ENCODE measurements at regions not wholly inside any gene's neighbourhood (a gene's known extent, or its start where the extent isn't known, plus 50 kb on each side); places are given as distances from the start of the nearest gene placed in this dataset.

DNA sequence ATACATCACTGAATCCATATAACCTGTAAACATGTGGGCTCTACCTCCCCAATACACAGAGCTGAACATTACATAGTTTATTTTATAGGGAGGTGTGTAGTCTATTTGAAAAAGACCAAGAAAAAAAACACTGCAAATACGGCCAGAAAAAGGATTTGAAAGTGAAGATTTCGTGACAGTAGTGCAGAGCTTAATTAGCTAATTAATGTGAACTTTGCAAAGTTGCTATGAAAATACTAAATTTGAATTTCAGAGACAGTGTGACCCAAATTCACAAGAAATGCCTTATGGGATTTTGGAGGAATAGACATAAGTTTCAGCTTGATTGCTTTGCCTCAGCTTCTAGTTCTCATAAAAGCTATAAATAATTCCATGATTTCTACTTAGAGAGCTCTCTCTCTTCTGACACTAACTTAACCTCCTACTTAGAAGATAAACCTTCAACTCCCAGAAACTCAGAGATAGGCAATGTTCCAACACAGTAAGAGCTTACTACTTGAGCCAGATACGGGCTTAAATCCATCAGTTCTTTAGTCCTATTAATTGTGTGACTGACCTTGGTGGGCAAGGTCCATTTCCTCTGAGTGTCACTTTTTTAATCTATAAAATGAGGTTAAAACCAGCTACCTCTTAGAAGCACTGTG lies 87.3 kb upstream of the THBS1 start:
- Histone ChIP-seq H3K36me3 (ENCODE audit: control insufficient read depth, insufficient read depth, low read length) (no peaks in the 10 kb centered on the region), H3K9me3 (ENCODE audit: control insufficient read depth, low read length) (no peaks in the 10 kb centered on the region), H3K27me3 (replicated peaks; ENCODE audit: control insufficient read depth, insufficient read depth, low read length, poor library complexity, severe bottlenecking) (no peaks in the 10 kb centered on the region), H3K27ac (ENCODE audit: insufficient read depth, low read length, poor library complexity, severe bottlenecking) (no peak overlapping the region), H3K4me3 (ENCODE audit: insufficient read depth, low read depth, low read length, poor library complexity, severe bottlenecking) (no peak overlapping the region), H3K4me1 (ENCODE audit: control insufficient read depth, insufficient read depth, low read length, poor library complexity, severe bottlenecking) (no peaks in the 10 kb centered on the region)
- DNase-seq = no peak

DNA sequence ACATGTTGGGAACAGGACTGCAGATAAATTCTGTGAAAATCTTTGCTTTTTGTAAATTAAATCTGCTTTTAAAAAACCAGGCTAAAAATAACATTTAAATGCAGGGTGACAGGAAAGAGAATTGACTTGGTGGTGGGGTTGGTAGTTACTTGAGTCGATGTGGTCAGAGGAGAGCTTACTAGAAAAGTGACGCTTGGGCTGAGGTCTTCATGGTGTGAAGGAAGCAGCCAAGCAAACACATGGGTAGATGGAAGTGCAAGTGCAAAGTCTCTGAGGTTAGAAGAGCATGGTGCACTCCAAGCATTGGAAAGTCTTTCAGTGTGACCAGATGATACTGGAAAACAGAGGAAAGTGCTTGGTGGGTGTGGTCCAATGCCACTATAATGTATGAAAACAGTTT lies 86.4 kb upstream of the THBS1 start:
- no peak overlapping the region for H3K27ac ChIP-seq (ENCODE audit: insufficient read depth, low read length, poor library complexity, severe bottlenecking)
- no peak overlapping the region for H3K4me3 ChIP-seq (ENCODE audit: insufficient read depth, low read depth, low read length, poor library complexity, severe bottlenecking)
- no peaks in the 10 kb centered on the region for H3K9me3 ChIP-seq (ENCODE audit: control insufficient read depth, low read length)
- DNase-seq = no peak
- no peaks in the 10 kb centered on the region for H3K36me3 ChIP-seq (ENCODE audit: control insufficient read depth, insufficient read depth, low read length)
- H3K4me1 ChIP-seq (ENCODE audit: control insufficient read depth, insufficient read depth, low read length, poor library complexity, severe bottlenecking) = no peaks in the 10 kb centered on the region
- no peaks in the 10 kb centered on the region for H3K27me3 ChIP-seq (replicated peaks; ENCODE audit: control insufficient read depth, insufficient read depth, low read length, poor library complexity, severe bottlenecking)

DNA sequence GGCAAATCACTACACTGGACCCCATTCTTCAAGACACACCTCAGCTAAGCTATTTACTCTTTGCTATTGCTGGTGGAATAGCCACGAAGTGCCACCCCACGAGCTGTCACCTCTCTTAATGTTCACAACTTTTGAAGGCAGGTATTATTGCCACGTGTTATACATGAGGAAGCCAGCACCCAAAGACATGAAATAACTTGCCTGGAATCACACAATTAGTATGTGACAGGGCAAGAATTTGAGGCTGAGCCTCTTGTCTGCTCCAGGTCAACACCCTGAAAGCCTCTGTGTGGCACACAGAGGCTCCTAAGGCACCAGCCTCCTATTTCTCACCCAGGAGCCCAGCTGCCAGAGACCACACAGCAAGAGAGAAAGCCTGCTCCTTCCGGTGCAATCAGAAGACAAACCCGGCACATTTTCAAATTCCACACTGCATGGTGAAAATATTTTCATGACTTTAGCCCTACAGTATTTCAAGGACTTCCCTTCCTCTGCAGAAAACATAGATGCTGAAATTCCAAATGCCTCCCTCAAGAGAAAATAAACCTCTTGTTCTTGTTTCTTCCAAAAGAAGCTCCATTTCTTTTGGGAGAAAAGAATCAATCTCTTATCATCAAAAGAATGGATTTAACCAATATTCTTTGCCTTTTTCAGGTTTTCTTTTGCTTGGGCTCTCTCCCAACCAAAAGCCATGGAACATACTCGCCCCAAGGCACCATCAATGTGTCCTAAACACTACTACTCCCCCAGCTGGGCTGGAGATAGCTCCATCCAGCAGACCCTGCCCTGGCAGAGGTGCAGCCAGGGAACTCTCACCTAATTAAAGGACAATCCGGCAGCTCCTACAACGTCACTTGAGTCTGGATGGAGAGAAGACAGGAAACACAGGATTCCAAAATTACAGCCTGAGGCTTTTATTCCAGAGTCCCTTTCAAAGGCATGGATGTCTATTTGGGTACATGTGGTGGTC lies 84.7 kb upstream of the THBS1 start:
- DNase-seq = no peak
- Histone ChIP-seq H3K4me1 (ENCODE audit: control insufficient read depth, insufficient read depth, low read length, poor library complexity, severe bottlenecking) (no peaks in the 10 kb centered on the region), H3K36me3 (ENCODE audit: control insufficient read depth, insufficient read depth, low read length) (no peaks in the 10 kb centered on the region), H3K4me3 (ENCODE audit: insufficient read depth, low read depth, low read length, poor library complexity, severe bottlenecking) (no peak overlapping the region), H3K9me3 (ENCODE audit: control insufficient read depth, low read length) (no peaks in the 10 kb centered on the region), H3K27me3 (replicated peaks; ENCODE audit: control insufficient read depth, insufficient read depth, low read length, poor library complexity, severe bottlenecking) (no peaks in the 10 kb centered on the region), H3K27ac (ENCODE audit: insufficient read depth, low read length, poor library complexity, severe bottlenecking) (no peak overlapping the region)

DNA sequence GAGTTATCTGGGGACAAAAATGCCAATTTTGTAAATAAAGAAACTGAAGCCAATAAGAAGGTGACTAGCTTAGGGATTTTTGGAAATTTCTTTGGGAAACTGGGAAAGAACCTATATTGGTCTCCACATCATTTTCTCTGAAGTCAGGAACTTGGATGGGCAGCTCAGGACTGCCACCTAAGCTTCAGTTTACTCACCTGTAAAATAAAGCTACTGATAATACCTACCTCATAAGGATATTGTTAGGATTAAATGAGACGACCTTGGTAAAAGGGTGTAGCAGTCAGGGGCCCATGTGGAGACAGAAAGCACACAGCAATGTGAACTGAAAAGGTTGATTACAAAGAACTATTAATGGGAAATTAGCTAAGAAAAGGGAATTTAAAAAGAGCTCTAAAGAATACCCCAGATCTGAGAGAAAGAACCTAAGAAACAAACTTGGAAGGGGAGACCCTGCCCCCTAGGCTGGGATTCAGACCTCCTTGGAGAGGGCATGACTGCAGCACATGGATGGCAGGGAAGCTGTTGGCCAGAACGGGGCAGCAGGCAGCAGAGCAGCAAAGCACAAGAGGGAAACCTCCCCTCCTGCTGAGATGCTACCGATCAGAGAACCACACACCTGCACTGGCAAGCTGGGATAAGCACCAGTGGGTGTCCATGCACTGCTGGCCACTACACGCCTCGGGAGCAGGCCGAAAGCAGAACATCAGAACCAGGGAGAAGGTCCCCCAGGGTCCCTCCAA lies 83.7 kb upstream of the THBS1 start:
- no peak for DNase-seq
- Histone ChIP-seq H3K9me3 (ENCODE audit: control insufficient read depth, low read length) (no peaks in the 10 kb centered on the region), H3K27ac (ENCODE audit: insufficient read depth, low read length, poor library complexity, severe bottlenecking) (no peak overlapping the region), H3K4me3 (ENCODE audit: insufficient read depth, low read depth, low read length, poor library complexity, severe bottlenecking) (no peak overlapping the region), H3K4me1 (ENCODE audit: control insufficient read depth, insufficient read depth, low read length, poor library complexity, severe bottlenecking) (no peaks in the 10 kb centered on the region), H3K36me3 (ENCODE audit: control insufficient read depth, insufficient read depth, low read length) (no peaks in the 10 kb centered on the region), H3K27me3 (replicated peaks; ENCODE audit: control insufficient read depth, insufficient read depth, low read length, poor library complexity, severe bottlenecking) (no peaks in the 10 kb centered on the region)

DNA sequence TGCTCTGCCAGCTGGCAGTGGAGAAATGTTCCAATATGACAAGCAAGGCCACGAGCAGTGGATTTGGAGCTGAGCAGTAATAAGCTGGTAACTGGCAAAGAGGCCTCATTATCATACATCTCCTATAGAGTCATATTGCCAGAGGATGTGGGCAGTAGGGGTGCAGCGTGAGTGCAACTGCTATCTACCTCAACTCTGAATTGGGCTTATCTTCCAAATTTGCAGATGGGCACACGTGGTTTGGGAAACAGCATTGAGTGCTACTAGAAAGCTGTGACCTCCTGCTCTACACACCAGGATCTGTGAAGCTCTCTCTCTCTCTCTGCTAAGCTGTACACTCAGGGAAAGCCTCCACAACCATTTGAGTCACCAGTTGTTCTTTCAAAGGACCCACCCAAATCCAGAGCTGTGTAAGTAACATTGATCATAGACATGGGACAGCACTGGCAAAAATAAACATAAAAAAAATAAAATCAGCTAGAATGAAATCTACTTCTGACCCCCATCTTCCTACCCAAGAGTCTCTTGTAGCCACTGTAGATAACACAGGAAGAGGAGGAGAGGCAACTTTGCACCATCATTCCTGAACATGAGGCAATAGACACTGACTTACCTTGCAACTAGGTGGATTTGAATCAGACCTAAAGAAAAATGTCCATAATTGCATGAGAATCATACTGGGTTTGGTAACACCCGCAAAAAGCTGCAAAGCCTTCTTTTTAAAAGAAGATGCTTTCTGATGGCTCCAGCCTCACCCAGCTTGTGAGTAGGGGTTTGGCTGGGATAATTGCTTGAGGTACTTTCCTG lies 82.9 kb upstream of the THBS1 start:
- Histone ChIP-seq H3K36me3 (ENCODE audit: control insufficient read depth, insufficient read depth, low read length) (no peaks in the 10 kb centered on the region), H3K4me3 (ENCODE audit: insufficient read depth, low read depth, low read length, poor library complexity, severe bottlenecking) (no peak overlapping the region), H3K9me3 (ENCODE audit: control insufficient read depth, low read length) (no peaks in the 10 kb centered on the region), H3K4me1 (ENCODE audit: control insufficient read depth, insufficient read depth, low read length, poor library complexity, severe bottlenecking) (no peaks in the 10 kb centered on the region), H3K27me3 (replicated peaks; ENCODE audit: control insufficient read depth, insufficient read depth, low read length, poor library complexity, severe bottlenecking) (no peaks in the 10 kb centered on the region), H3K27ac (ENCODE audit: insufficient read depth, low read length, poor library complexity, severe bottlenecking) (no peak overlapping the region)
- no peak for DNase-seq

DNA sequence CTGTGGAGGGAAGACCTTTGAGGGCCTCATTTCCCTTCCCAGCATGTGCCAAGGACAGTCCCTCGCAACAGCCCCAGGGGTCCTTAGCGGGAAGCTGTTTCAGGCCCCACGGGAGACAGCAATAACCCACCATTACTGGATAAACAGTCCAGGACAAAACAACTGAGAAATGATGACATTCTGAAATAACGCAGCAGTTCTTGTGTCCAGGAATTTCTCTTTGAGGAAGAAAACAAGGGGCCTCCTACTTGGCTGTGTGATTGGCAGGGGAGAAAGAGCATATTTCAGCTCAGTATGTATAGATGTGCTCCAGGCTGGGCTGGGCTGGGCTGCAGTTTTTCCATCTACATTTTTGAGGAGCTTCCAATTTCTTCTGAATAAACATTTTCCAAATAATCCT lies 82.2 kb upstream of the THBS1 start:
- no peaks in the 10 kb centered on the region for H3K27me3 ChIP-seq (replicated peaks; ENCODE audit: control insufficient read depth, insufficient read depth, low read length, poor library complexity, severe bottlenecking)
- H3K4me3 ChIP-seq (ENCODE audit: insufficient read depth, low read depth, low read length, poor library complexity, severe bottlenecking) = no peak overlapping the region
- DNase-seq = no peak
- H3K9me3 ChIP-seq (ENCODE audit: control insufficient read depth, low read length) = no peaks in the 10 kb centered on the region
- H3K4me1 ChIP-seq (ENCODE audit: control insufficient read depth, insufficient read depth, low read length, poor library complexity, severe bottlenecking) = no peaks in the 10 kb centered on the region
- H3K27ac ChIP-seq (ENCODE audit: insufficient read depth, low read length, poor library complexity, severe bottlenecking) = no peak overlapping the region
- no peaks in the 10 kb centered on the region for H3K36me3 ChIP-seq (ENCODE audit: control insufficient read depth, insufficient read depth, low read length)

DNA sequence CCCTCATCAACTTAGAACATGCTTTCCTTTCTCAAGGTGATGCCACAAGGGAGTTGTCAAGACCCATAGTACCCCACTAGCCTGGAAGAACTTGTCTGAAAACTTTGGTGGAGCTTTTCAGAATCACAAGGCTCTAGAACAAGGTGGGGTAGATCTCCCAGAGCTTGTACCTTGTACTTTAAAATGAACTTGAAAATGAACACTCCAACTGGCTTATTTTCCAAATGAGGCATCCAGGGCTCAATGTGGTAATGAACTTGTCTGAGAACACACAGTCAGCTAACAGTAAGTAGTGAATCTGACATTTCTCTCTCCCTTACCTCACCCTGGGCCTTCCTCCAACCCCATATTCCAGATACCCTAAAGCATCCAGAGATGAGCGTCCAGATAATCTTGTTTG lies 81.8 kb upstream of the THBS1 start:
- Histone ChIP-seq H3K4me3 (ENCODE audit: insufficient read depth, low read depth, low read length, poor library complexity, severe bottlenecking) (no peak overlapping the region), H3K27me3 (replicated peaks; ENCODE audit: control insufficient read depth, insufficient read depth, low read length, poor library complexity, severe bottlenecking) (no peaks in the 10 kb centered on the region), H3K27ac (ENCODE audit: insufficient read depth, low read length, poor library complexity, severe bottlenecking) (no peak overlapping the region), H3K9me3 (ENCODE audit: control insufficient read depth, low read length) (no peaks in the 10 kb centered on the region), H3K4me1 (ENCODE audit: control insufficient read depth, insufficient read depth, low read length, poor library complexity, severe bottlenecking) (no peaks in the 10 kb centered on the region), H3K36me3 (ENCODE audit: control insufficient read depth, insufficient read depth, low read length) (no peaks in the 10 kb centered on the region)
- DNase-seq = no peak

DNA sequence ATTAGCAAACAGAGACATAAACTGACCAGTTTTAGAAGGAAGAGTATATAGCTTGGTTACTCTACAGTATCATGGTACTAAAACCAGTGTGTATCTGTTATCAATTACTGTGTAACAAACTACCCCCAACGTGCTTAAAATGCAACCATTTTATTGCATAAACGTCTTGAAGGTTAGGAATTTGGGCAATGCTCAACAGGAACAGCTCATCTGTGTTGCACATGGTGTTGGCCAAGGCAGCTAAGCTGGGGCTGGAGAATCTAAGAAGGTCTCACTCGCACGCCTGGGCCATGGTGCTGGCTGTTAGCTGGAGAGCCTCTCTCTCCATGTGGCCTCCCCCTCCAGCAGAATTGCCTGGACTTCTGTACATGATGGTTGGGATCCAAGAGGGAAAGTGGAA lies 81.2 kb upstream of the THBS1 start:
- no peaks in the 10 kb centered on the region for H3K9me3 ChIP-seq (ENCODE audit: control insufficient read depth, low read length)
- H3K4me1 ChIP-seq (ENCODE audit: control insufficient read depth, insufficient read depth, low read length, poor library complexity, severe bottlenecking) = no peaks in the 10 kb centered on the region
- no peak overlapping the region for H3K27ac ChIP-seq (ENCODE audit: insufficient read depth, low read length, poor library complexity, severe bottlenecking)
- no peaks in the 10 kb centered on the region for H3K36me3 ChIP-seq (ENCODE audit: control insufficient read depth, insufficient read depth, low read length)
- DNase-seq = no peak
- H3K27me3 ChIP-seq (replicated peaks; ENCODE audit: control insufficient read depth, insufficient read depth, low read length, poor library complexity, severe bottlenecking) = no peaks in the 10 kb centered on the region
- H3K4me3 ChIP-seq (ENCODE audit: insufficient read depth, low read depth, low read length, poor library complexity, severe bottlenecking) = no peak overlapping the region

DNA sequence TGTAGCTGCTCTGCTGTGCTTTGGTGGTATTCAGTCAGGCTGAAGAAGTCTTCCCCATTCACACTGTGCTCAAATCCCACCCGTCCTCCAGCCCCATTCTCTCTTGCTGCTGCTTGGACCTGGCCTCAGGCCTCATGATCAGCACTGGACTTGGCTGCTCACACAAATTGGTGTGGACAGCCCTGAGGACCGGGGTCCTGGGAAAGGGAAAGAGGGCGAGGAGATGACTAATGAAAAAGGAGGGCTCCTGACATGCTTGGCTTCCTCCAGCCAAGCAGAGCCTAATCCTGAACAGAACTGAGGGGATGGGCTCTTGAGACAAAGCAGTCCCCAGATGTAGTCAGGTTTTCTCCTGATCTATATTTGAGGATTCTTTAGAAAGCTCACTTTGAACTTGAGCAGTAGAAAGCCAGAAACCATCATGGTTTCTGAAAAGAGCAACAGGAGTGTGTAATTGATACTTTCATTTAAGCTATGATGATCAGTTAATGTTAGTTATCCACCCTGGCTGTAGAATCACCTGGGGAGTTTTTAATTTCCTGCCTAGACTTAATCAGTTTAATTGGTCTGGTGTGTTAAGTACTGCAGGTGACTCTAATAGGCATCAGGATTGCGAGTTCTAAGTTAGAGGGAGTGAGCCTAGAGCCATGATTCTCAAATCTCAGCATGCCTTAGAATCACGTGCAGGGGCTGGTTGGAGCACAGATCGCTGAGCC lies 79.4 kb upstream of the THBS1 start:
- Histone ChIP-seq H3K9me3 (ENCODE audit: control insufficient read depth, low read length) (no peaks in the 10 kb centered on the region), H3K4me3 (ENCODE audit: insufficient read depth, low read depth, low read length, poor library complexity, severe bottlenecking) (no peak overlapping the region), H3K4me1 (ENCODE audit: control insufficient read depth, insufficient read depth, low read length, poor library complexity, severe bottlenecking) (no peaks in the 10 kb centered on the region), H3K36me3 (ENCODE audit: control insufficient read depth, insufficient read depth, low read length) (no peaks in the 10 kb centered on the region), H3K27ac (ENCODE audit: insufficient read depth, low read length, poor library complexity, severe bottlenecking) (no peak overlapping the region), H3K27me3 (replicated peaks; ENCODE audit: control insufficient read depth, insufficient read depth, low read length, poor library complexity, severe bottlenecking) (no peaks in the 10 kb centered on the region)
- no peak for DNase-seq
